ENCODE measurements at regions not wholly inside any gene's neighbourhood (a gene's known extent, or its start where the extent isn't known, plus 50 kb on each side); places are given as distances from the start of the nearest gene placed in this dataset.

- TF ChIP-seq CTCF (IDR thresholded peaks at IDR 0.05 in 8 of 11, conservative IDR thresholded peaks at IDR 0.05 in 3 of 11) = no peak
- TF ChIP-seq POLR2AphosphoS5 (IDR thresholded peaks at IDR 0.05) = no peak
- no peak for TF ChIP-seq POLR2A (IDR thresholded peaks at IDR 0.05)
Measured at GRCh38 chr3:67145738-67146137, 147.6 kb downstream of the KBTBD8 start.
